GM21619 (cell line): ENCODE measurements at regions not wholly inside any gene's neighbourhood (a gene's known extent, or its start where the extent isn't known, plus 50 kb on each side); places are given as distances from the start of the nearest gene placed in this dataset.

Source experiments
- ATAC-seq: cut with Tn5 transposase; IDR thresholded peaks from one replicate; pipeline ENCODE4 v1.9.1; 2021; ENCODE audit not compliant: unreplicated experiment

- ATAC-seq: no peak
These were observed 172.3 kb upstream of the TBCA start for GRCh38 chr5:77948476-77948875.

GRCh38 chr5:77947041-77947428 is 170.9 kb upstream of the TBCA start:
- ATAC-seq: no peak

- ATAC-seq: no peak
These were observed 170.4 kb upstream of the TBCA start for GRCh38 chr5:77946381-77947040.

- ATAC-seq: no peak
These were observed 169.7 kb upstream of the TBCA start for GRCh38 chr5:77945874-77946273.

- no peak for ATAC-seq
These were observed 168.7 kb upstream of the TBCA start for GRCh38 chr5:77944757-77945340.

- ATAC-seq: no peak
These were observed 167.7 kb upstream of the TBCA start for GRCh38 chr5:77943851-77944250.

GRCh38 chr5:77942578-77943239 is 166.6 kb upstream of the TBCA start:
- no peak for ATAC-seq

GRCh38 chr5:77937015-77937908 is 161.1 kb upstream of the TBCA start:
- ATAC-seq: peak; percentile 87

- no peak for ATAC-seq
These were observed 160.2 kb upstream of the TBCA start for GRCh38 chr5:77936365-77936693.

GRCh38 chr5:77935506-77936364 is 159.6 kb upstream of the TBCA start:
- peak; percentile 54 for ATAC-seq

- ATAC-seq: no peak
These were observed 152.7 kb upstream of the TBCA start for GRCh38 chr5:77928776-77929300.

GRCh38 chr5:77926337-77926736 is 150.2 kb upstream of the TBCA start:
- no peak for ATAC-seq

- no peak for ATAC-seq
These were observed 149.4 kb upstream of the TBCA start for GRCh38 chr5:77925503-77925902.

- no peak for ATAC-seq
These were observed 147.9 kb upstream of the TBCA start for GRCh38 chr5:77924081-77924480.

- no peak for ATAC-seq
These were observed 147.5 kb upstream of the TBCA start for GRCh38 chr5:77923666-77924065.

GRCh38 chr5:77921094-77921768 is 145.1 kb upstream of the TBCA start:
- no peak for ATAC-seq

GRCh38 chr5:77920359-77921058 is 144.4 kb upstream of the TBCA start:
- no peak for ATAC-seq

- no peak for ATAC-seq
These were observed 139.2 kb upstream of the TBCA start for GRCh38 chr5:77915346-77915745.

- no peak for ATAC-seq
These were observed 136.6 kb upstream of the TBCA start for GRCh38 chr5:77912721-77913120.
